ENCODE measurements at regions not wholly inside any gene's neighbourhood (a gene's known extent, or its start where the extent isn't known, plus 50 kb on each side); places are given as distances from the start of the nearest gene placed in this dataset.
"Not testable (repeated sequence)": the region's sequence is repeated elsewhere in the genome, so short reads cannot be mapped to it uniquely, and the experiment has no call there.

- no peak for DNase-seq (ENCODE audit: low spot score)
These were observed 671.0 kb upstream of the C16orf82 start for GRCh38 chr16:26395700-26396099.

DNA sequence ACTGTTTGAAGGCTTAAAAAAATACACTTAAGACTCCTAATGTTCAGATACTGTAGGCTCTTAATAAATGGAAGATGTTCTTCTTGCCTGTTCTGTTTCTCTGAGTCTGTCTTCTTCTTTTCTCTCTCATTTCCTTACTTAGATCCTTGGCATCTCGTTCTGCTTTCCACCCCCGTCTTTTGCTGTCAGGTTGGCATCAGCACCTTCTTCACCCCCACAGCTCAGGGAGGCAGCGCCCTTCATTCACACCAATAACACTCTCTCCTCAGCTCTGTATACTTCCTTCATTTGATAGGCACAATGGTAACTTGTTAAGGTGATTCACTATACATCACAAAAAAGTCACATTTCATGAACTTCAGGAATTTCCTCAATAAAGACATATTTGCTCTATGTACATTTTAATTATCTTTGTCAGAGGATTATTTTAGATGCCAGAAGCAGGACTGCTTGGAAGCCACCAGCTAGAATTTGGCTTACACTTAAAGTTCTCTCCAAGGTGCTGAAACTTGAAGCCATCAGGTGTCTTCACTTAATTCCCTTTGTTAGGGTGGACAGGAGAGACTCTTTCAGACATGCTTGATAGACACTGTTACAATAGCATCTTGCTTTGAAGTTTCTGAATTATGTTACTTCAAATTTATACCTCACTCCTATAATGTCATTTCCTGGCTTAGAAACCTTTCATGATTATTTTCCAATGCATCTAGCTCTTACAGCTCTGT, 670.1 kb upstream of the C16orf82 start:
- no peak for DNase-seq (ENCODE audit: low spot score)

DNA sequence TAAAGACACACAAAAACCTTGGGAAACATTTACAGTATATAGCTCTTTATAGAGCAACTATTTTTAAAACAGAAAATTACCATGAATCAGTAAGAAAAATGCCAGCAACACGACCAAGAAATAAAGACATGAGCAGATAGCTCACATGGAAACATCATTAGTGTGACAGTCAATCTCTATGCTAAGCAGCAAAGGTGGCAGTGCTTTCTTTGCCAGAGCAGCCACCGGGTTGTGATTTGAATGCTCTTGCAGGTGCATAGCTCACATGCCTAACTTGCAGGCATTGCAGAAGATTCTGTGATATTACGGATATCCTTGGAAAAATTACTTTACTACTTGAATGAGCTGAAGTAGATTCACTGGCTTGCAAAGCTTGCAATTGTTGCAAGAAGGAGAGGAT, 652.9 kb upstream of the C16orf82 start:
- DNase-seq (ENCODE audit: low spot score) = no peak

DNA sequence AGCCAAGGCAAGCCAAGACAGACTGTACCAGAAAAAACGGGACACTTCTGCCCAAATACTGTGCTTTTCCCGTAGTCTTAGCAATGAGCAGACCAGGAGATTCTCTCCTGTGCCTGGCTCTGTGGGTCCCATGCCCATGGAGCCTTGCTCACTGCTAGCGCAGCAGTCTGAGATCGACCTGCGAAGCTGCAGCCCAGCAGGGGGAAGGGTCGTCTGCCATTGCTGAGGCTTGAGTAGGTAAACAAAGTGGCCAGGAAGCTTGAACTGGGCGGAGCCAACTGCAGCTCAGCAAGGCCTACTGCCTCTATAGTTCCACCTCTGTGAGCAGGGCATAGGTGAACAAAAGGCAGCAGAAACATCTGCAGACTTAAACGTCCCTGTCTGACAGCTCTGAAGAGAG, 647.3 kb upstream of the C16orf82 start:
- DNase-seq (ENCODE audit: low spot score) = not testable (repeated sequence)

- no peak for DNase-seq (ENCODE audit: low spot score)
These were observed 636.1 kb upstream of the C16orf82 start for GRCh38 chr16:26430618-26431017.

GRCh38 chr16:26433807-26434206, 632.9 kb upstream of the C16orf82 start:
- no peak for DNase-seq (ENCODE audit: low spot score)

- no peak for DNase-seq (ENCODE audit: low spot score)
These were observed 625.5 kb upstream of the C16orf82 start for GRCh38 chr16:26441178-26441577.

GRCh38 chr16:26442321-26442720, 624.4 kb upstream of the C16orf82 start:
- DNase-seq (ENCODE audit: low spot score) = no peak

DNA sequence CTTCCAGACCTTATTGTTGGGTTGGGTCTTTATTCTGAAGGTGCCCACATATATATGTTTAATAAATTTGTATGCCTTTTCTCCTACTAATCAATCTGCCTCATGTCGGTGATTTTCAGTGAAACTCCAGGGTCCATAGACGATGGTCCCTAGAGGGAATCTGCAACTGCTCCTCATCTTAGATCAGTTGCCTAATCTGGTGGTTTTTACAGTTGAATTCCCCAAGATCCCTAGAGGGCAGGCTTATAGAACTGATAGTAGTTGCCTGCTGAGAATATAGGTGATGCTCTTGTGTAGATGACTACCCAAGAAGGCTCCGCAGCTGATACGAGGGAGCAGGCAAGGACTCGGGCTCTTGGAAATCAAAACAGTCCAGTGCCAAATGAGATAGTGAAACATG, 619.2 kb upstream of the C16orf82 start:
- DNase-seq (ENCODE audit: low spot score) = no peak

DNA sequence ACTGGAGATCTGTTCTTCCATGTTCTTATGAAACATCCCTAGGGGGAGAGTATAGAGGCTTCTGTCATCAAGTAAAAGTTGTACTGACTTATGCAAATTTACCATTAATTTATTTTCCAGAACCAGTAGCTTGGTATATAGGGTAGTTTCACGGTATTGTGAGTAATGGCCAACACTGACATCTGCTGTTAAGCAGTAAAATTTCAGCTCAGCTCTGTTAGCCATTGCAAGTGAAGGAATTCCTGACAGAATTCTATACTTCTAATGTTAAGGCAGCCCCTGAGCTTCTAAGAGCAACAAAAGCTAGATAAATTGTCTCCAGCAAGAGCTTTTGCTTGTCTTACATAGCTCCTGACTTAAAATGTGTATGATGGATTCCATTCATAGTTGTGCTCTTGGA, 613.5 kb upstream of the C16orf82 start:
- no peak for DNase-seq (ENCODE audit: low spot score)

GRCh38 chr16:26454102-26454501, 612.6 kb upstream of the C16orf82 start:
- DNase-seq (ENCODE audit: low spot score) = no peak

DNA sequence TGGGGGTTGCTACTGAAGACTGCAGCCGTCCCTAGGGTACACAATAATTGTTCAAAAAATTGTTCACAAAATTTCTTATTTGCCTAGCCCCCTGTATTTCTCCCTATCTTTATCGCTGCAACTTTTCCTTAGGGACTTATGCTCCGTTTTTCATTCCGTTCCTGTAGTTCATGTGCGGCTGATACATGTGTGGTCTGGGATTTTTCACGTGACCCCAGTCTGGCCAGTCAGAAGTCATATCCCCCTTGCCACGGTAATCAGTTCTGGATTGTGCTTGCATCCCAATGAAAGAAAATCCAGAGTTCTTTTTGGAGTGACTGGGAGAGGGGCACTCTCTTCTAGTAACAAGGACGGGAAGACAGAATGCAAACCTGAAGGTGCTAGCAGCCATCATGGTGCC, 610.7 kb upstream of the C16orf82 start:
- DNase-seq (ENCODE audit: low spot score) = no peak

GRCh38 chr16:26457095-26457494, 609.6 kb upstream of the C16orf82 start:
- DNase-seq (ENCODE audit: low spot score) = no peak

DNA sequence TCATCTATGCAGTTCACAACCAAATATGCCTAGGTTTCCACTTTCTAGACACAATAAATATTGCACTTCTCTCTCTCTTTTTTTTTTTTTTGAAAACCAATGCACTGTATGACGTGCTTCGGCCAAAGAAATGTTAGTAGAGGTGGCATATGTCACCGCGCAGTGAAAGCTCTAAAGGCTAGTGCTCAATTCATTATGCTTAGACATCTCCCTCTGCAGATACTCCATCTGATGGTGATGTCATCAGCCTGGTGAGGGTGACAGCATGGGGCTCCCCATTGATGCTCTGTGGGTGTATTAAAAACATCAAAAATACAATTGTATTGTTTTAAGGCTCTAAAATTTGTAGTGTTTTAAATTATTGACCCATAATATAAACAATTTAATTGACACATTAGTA, 608.8 kb upstream of the C16orf82 start:
- DNase-seq (ENCODE audit: low spot score) = no peak

DNA sequence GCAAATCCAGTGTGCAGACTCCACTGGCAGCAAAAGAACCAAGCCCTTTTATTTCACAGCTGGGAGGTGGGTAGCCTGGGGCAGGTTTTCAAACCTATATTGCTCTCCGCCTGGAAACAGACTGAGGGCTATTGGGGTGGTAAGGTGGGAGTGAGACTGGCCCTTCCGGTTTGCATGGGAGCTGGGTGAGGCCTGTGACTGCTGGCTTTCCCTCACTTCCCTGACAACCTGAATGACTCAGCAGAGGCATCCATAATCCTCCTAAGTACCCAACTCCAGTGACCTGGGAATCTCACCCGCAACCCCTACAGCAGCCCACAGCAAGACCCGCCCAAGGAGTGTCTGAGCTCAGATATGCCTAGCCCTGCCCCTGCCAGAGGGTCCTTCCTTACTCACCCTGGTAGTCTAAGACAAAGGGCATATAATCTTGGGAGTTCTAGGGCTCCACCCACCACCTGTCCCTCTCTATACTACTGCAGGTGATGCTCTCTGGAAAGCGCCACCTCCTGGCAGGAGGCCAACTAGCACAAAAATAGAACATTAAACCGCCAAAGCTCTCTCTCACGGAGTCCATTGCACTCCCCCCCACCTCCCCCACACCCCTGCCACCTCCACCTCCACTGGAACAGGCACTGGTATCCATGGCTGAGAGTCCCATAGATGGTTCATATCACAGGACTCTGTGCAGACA, 602.0 kb upstream of the C16orf82 start:
- DNase-seq (ENCODE audit: low spot score) = no peak

GRCh38 chr16:26474405-26474804, 592.3 kb upstream of the C16orf82 start:
- not testable (repeated sequence) for DNase-seq (ENCODE audit: low spot score)

- DNase-seq (ENCODE audit: low spot score) = no peak
These were observed 591.1 kb upstream of the C16orf82 start for GRCh38 chr16:26475596-26475995.

DNA sequence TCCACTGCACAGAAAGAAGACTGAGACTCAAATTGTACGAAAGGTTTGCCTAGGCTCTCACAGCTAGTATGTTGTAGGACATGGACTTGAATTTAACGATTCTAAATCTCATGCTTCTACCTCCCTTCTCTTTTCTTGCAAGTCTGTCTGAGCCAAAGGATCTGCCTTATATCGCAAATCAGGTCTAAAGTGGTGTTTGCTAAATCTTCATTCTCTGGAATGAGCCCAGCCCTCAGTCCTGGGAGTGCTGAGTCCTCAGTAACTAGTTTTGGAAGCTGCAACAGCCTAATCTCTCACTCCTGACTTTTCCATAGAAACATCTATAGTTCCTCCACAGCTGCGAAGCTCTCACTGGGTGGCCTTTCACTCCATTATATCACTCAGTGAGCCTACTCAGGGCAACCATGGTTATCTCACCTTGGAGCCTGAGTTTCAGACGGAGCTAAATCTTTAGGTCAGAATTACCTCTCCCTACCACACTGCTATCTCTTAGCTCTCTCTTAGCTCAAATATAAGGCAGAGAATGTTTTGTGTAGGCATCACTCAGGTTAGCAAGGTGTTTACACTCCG, 575.5 kb upstream of the C16orf82 start:
- DNase-seq (ENCODE audit: low spot score) = no peak

GRCh38 chr16:26491962-26492361, 574.8 kb upstream of the C16orf82 start:
- DNase-seq (ENCODE audit: low spot score) = no peak

GRCh38 chr16:26493751-26494150, 573.0 kb upstream of the C16orf82 start:
- no peak for DNase-seq (ENCODE audit: low spot score)

- no peak for DNase-seq (ENCODE audit: low spot score)
These were observed 568.8 kb upstream of the C16orf82 start for GRCh38 chr16:26497896-26498295.

GRCh38 chr16:26500326-26500725, 566.4 kb upstream of the C16orf82 start:
- no peak for DNase-seq (ENCODE audit: low spot score)

- no peak for DNase-seq (ENCODE audit: low spot score)
These were observed 561.2 kb upstream of the C16orf82 start for GRCh38 chr16:26505496-26505895.
